ENCODE measurements at regions not wholly inside any gene's neighbourhood (a gene's known extent, or its start where the extent isn't known, plus 50 kb on each side); places are given as distances from the start of the nearest gene placed in this dataset.

- no peak overlapping the region for H3K18ac ChIP-seq (ENCODE audit: extremely low read depth, low read length)
- H3K27ac ChIP-seq (ENCODE audit: low read depth, low read length): no peak overlapping the region
- no peak overlapping the region for H3K4ac ChIP-seq (replicated peaks; ENCODE audit: insufficient read length, low read depth, low read length)
- H3K79me2 ChIP-seq (ENCODE audit: control insufficient read depth in 1 of 2, insufficient read depth in 2 of 2, low read length in 2 of 2): no peaks in the 10 kb centered on the region
- ChIA-PET CTCF (ENCODE audit: partially characterized antibody) (interaction anchor here (0.6 to 1.9 kb wide), 3 partner anchors 13 to 43 kb away, joined by 3 to 5 read pairs (median 3); no protein-coding TSS in a partner anchor), POLR2A (ENCODE audit: partially characterized antibody) (no interaction called here)
- H2AK5ac ChIP-seq (ENCODE audit: low read depth, low read length): no peak overlapping the region
- no peak overlapping the region for H3K4me2 ChIP-seq (ENCODE audit: insufficient read depth in 1 of 2, low read depth in 2 of 2, low read length in 2 of 2)
- no peaks in the 10 kb centered on the region; the same call in 1 of the 2 replicates for H3K23me2 ChIP-seq (ENCODE audit: low read depth, low read length)
- no peak overlapping the region for H4K5ac ChIP-seq (ENCODE audit: insufficient read length, low read depth, low read length)
- 86% methylated on average over 6 of the region's 7 CpGs; no CpG with 5 or more reads in 1 of the 2 experiments for WGBS, 2 experiments (ENCODE audit: extremely low coverage in 1 of 2, insufficient coverage in 1 of 2, insufficient read length in 1 of 2, insufficient replicate concordance in 2 of 2, low coverage in 1 of 2, low lambda C conversion rate in 2 of 2, missing lambda C conversion rate in 1 of 2)
- DNase-seq (ENCODE audit: low read depth in 1 of 2, low spot score in 2 of 2) (no peak), FAIRE-seq (no peak)
- peaks cover 0 to 4% (median 0%) of the 10 kb centered on the region in 4 experiments; a peak in 1 of 7 replicates for H3K27me3 ChIP-seq (replicated peaks in 1 of 4; ENCODE audit: control insufficient read depth in 3 of 4, extremely low read depth in 1 of 4, insufficient read depth in 3 of 4, low read length in 3 of 4)
- no peaks in the 10 kb centered on the region for H3K9me3 ChIP-seq (ENCODE audit: insufficient read depth in 2 of 2, low read depth in 1 of 2, low read length in 1 of 2)
- no peak overlapping the region for H4K8ac ChIP-seq (ENCODE audit: extremely low read depth, insufficient read depth, low read length)
- H2BK5ac ChIP-seq (ENCODE audit: low read depth, low read length): no peak overlapping the region
- no peak overlapping the region for H2AFZ ChIP-seq (ENCODE audit: low read length)
- no peak overlapping the region for H2BK20ac ChIP-seq (ENCODE audit: low read length)
- H3K56ac ChIP-seq (replicated peaks; ENCODE audit: insufficient read length, low read depth, low read length): no peak overlapping the region
- no peak overlapping the region for H2BK120ac ChIP-seq (replicated peaks; ENCODE audit: low read depth, low read length)
- H3K14ac ChIP-seq (ENCODE audit: insufficient read length): no peak overlapping the region
- H3K4me3 ChIP-seq (ENCODE audit: extremely low read depth in 1 of 4, insufficient read depth in 2 of 4, low read depth in 3 of 4, low read length in 4 of 4): no peak overlapping the region
- no peak overlapping the region for H4K91ac ChIP-seq (replicated peaks; ENCODE audit: insufficient read length, low read length)
- TF ChIP-seq NANOG (IDR thresholded peaks at IDR 0.05; ENCODE audit: insufficient read depth, low read depth, low read length, poor library complexity, severe bottlenecking): no peak
- TF ChIP-seq GTF2F1 (IDR thresholded peaks at IDR 0.05; ENCODE audit: borderline replicate concordance, low read depth, low read length): no peak
- TF ChIP-seq POLR2AphosphoS5 (IDR thresholded peaks at IDR 0.05; ENCODE audit: low read depth, low read length): no peak
- TF ChIP-seq CHD2 (IDR thresholded peaks at IDR 0.05; ENCODE audit: low read length): no peak
- no peak for TF ChIP-seq SP4 (IDR thresholded peaks at IDR 0.05; ENCODE audit: low read length)
- no peak for TF ChIP-seq EZH2 (IDR thresholded peaks at IDR 0.05; ENCODE audit: low read depth, low read length, severe bottlenecking)
- TF ChIP-seq SRF (IDR thresholded peaks at IDR 0.05; ENCODE audit: low read depth, low read length): no peak
- no peak for TF ChIP-seq GABPA (IDR thresholded peaks at IDR 0.05; ENCODE audit: borderline replicate concordance, insufficient read depth, low read length)
- no peak for TF ChIP-seq BRCA1 (IDR thresholded peaks at IDR 0.05; ENCODE audit: low read depth, low read length)
- no peak for TF ChIP-seq ASH2L (IDR thresholded peaks at IDR 0.05; ENCODE audit: low read length)
- no peak for TF ChIP-seq SAP30 (IDR thresholded peaks at IDR 0.05; ENCODE audit: insufficient read depth, insufficient replicate concordance, low read length)
- no peak for TF ChIP-seq SP2 (IDR thresholded peaks at IDR 0.05; ENCODE audit: low read length)
- no peak overlapping the region for H2BK15ac ChIP-seq (ENCODE audit: low read length)
- no peaks in the 10 kb centered on the region for H3K36me3 ChIP-seq (ENCODE audit: control insufficient read depth in 2 of 4, insufficient read depth in 4 of 4, low read length in 3 of 4)
- H3K23ac ChIP-seq (ENCODE audit: insufficient read length): no peak overlapping the region
- no peaks in the 10 kb centered on the region for H3K79me1 ChIP-seq (ENCODE audit: low read depth, low read length)
- H3K9ac ChIP-seq (replicated peaks in 1 of 4; ENCODE audit: extremely low read depth in 1 of 4, low read depth in 3 of 4, low read length in 3 of 4): no peak overlapping the region
- no peaks in the 10 kb centered on the region for H3K4me1 ChIP-seq (replicated peaks in 1 of 4; ENCODE audit: control insufficient read depth in 3 of 4, insufficient read depth in 4 of 4, low read length in 3 of 4)
- no peaks in the 10 kb centered on the region for H4K20me1 ChIP-seq (replicated peaks in 1 of 2; ENCODE audit: control insufficient read depth in 1 of 2, insufficient read depth in 2 of 2, low read length in 2 of 2)
- H2BK12ac ChIP-seq (ENCODE audit: low read depth, low read length): no peak overlapping the region
These were observed 141.3 kb upstream of the IGSF21 start for GRCh38 chr1:17966341-17966740.
